SK-N-MC (cell line): ENCODE measurements at regions not wholly inside any gene's neighbourhood (a gene's known extent, or its start where the extent isn't known, plus 50 kb on each side); places are given as distances from the start of the nearest gene placed in this dataset.

ENCODE experiments used
- EZH2 ChIP-seq: fragments of 200-600 bp; sonication (generic); IDR thresholded peaks from one replicate; pipeline ENCODE4 v1.6.1; 2017; ENCODE audit warnings: antibody characterized with exemption
- POLR2AphosphoS5 ChIP-seq: IDR thresholded peaks from 2 replicates; pipeline ENCODE4 v1.6.1; 2012; ENCODE audit warnings: mild to moderate bottlenecking, low read depth, low read length, borderline replicate concordance

DNA sequence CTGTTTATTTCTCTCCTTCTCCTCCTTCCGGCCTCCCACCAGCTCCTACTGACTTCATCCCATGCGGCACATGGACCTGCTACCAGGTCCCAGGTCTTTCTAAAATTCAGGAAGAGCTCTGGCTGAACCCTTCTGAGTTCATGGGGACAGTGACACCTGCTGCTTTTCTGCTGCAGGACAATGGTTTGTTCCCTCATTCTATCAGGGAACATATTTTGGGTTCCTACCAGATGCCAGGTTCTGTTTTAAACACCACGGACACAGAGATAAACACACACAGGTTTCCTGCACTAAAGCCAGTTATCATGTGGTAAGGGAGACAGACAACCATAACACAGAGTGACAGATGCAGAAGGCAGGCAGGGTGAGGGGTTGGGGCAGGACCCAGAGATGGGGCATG, 114.0 kb upstream of the RAB4A start:
- TF ChIP-seq EZH2 (no peak), POLR2AphosphoS5 (no peak)
